ENCODE measurements at regions not wholly inside any gene's neighbourhood (a gene's known extent, or its start where the extent isn't known, plus 50 kb on each side); places are given as distances from the start of the nearest gene placed in this dataset.

DNA sequence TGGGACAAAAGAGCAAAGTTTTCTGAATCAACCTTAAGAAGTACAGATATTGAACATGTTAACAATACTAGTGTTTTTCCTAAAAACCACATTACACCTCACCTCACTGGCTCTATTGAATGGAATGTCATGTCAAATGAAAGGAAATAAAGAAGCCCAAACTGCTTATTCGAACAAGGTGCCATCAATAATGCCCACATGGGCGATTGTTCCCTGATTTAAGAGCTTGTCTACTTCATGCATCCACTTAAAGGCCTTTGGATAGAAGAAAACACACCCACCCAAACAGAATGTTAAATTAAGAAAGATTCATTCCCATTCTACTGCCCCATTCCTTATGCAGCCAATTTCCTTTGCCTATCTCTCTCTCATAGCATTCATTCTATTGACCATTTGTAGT, 118.5 kb upstream of the PAQR3 start:
- H3K27ac Mint-ChIP-seq = no peak overlapping the region
- Histone ChIP-seq H3K4me3 (ENCODE audit: low read length) (no peak overlapping the region), H3K4me1 (ENCODE audit: insufficient read depth, low read length) (no peaks in the 10 kb centered on the region), H3K36me3 (ENCODE audit: insufficient read depth, low read length) (no peaks in the 10 kb centered on the region), H3K9me3 (ENCODE audit: control insufficient read depth in 1 of 2, insufficient read depth in 1 of 2, low read length in 2 of 2) (no peaks in the 10 kb centered on the region), H3K27me3 (ENCODE audit: control insufficient read depth in 1 of 2, insufficient read depth in 2 of 2, low read length in 2 of 2) (no peaks in the 10 kb centered on the region), H3K27ac (ENCODE audit: low read depth in 1 of 2, low read length in 2 of 2) (no peak overlapping the region)
- intact Hi-C loops (cut with DNase I, micrococcal nuclease) = no loop called here
- POLR2A ChIA-PET = no interaction called here
- peaks cover 2% of the 10 kb centered on the region for H3K9me3 Mint-ChIP-seq
- H3K4me3 Mint-ChIP-seq = no peak overlapping the region
- CTCF ChIA-PET = no interaction called here
- H3K36me3 Mint-ChIP-seq (ENCODE audit: low read depth) = no peaks in the 10 kb centered on the region
- no peaks in the 10 kb centered on the region for H3K4me1 Mint-ChIP-seq (ENCODE audit: low read depth)
- TF ChIP-seq, protein P1, sequence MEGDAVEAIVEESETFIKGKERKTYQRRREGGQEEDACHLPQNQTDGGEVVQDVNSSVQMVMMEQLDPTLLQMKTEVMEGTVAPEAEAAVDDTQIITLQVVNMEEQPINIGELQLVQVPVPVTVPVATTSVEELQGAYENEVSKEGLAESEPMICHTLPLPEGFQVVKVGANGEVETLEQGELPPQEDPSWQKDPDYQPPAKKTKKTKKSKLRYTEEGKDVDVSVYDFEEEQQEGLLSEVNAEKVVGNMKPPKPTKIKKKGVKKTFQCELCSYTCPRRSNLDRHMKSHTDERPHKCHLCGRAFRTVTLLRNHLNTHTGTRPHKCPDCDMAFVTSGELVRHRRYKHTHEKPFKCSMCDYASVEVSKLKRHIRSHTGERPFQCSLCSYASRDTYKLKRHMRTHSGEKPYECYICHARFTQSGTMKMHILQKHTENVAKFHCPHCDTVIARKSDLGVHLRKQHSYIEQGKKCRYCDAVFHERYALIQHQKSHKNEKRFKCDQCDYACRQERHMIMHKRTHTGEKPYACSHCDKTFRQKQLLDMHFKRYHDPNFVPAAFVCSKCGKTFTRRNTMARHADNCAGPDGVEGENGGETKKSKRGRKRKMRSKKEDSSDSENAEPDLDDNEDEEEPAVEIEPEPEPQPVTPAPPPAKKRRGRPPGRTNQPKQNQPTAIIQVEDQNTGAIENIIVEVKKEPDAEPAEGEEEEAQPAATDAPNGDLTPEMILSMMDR (IDR thresholded peaks at IDR 0.05) = no peak
- H3K27me3 Mint-ChIP-seq = no peaks in the 10 kb centered on the region
- DNase-seq (no peak), ATAC-seq (ENCODE audit: poor library complexity) (no peak)

DNA sequence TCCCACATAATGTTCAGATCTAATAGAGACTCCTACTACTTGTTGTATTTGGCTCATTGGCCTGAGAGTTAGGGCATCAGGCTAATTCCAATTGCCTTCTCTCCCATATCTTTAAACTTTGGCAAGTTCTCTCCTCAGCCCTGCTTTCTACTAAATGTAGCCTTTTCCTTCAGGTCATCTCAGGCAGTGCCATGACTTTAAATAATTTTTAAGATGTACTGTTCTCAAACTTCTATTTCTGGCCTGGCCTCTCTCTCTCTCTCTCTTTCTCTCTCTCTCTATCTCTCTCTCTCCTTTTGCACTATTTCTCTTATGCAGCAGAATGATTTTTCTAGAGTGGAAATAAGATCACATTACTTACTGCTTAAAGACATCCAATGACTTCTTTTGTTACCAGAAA, 114.5 kb upstream of the PAQR3 start:
- TF ChIP-seq, protein P1 (IDR thresholded peaks at IDR 0.05) = no peak
- H3K4me1 Mint-ChIP-seq (ENCODE audit: low read depth) = no peaks in the 10 kb centered on the region
- no peaks in the 10 kb centered on the region for H3K9me3 Mint-ChIP-seq
- Histone ChIP-seq H3K36me3 (ENCODE audit: insufficient read depth, low read length) (no peaks in the 10 kb centered on the region), H3K4me1 (ENCODE audit: insufficient read depth, low read length) (no peaks in the 10 kb centered on the region), H3K9me3 (ENCODE audit: control insufficient read depth in 1 of 2, insufficient read depth in 1 of 2, low read length in 2 of 2) (no peaks in the 10 kb centered on the region), H3K27ac (ENCODE audit: low read depth in 1 of 2, low read length in 2 of 2) (no peak overlapping the region), H3K27me3 (ENCODE audit: control insufficient read depth in 1 of 2, insufficient read depth in 2 of 2, low read length in 2 of 2) (no peaks in the 10 kb centered on the region), H3K4me3 (ENCODE audit: low read length) (no peak overlapping the region)
- no peak for DNase-seq
- intact Hi-C loops (cut with DNase I, micrococcal nuclease) = no loop called here
- H3K36me3 Mint-ChIP-seq (ENCODE audit: low read depth) = no peaks in the 10 kb centered on the region
- ATAC-seq (ENCODE audit: poor library complexity) = no peak
- no peaks in the 10 kb centered on the region for H3K27me3 Mint-ChIP-seq
- POLR2A ChIA-PET = no interaction called here
- H3K4me3 Mint-ChIP-seq = no peak overlapping the region
- CTCF ChIA-PET = no interaction called here
- H3K27ac Mint-ChIP-seq = no peak overlapping the region

DNA sequence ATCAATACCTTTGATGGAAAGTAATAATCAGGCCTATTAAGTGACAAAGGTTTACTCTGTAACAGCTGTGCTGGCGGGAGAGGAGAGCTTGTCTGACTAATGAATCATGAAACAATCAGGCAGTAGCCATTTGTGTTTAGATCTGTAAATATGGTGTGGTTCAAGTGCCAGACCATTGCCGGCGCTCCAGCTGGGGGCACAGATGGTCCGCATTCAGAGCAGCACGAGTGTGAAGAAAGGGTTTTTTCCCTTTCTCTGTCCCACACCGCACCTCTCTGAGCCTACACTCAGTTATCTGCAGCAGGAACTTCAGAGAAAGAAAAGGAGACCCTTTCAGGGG, 111.3 kb upstream of the PAQR3 start:
- CTCF ChIA-PET = interaction anchor here (1.3 kb wide), 1 partner anchor 12 kb away, joined by 3 read pairs; no protein-coding TSS in a partner anchor
- Histone ChIP-seq H3K27ac (ENCODE audit: low read depth in 1 of 2, low read length in 2 of 2) (no peak overlapping the region), H3K27me3 (ENCODE audit: control insufficient read depth in 1 of 2, insufficient read depth in 2 of 2, low read length in 2 of 2) (no peaks in the 10 kb centered on the region), H3K36me3 (ENCODE audit: insufficient read depth, low read length) (no peaks in the 10 kb centered on the region), H3K4me3 (ENCODE audit: low read length) (no peak overlapping the region), H3K9me3 (ENCODE audit: control insufficient read depth in 1 of 2, insufficient read depth in 1 of 2, low read length in 2 of 2) (no peaks in the 10 kb centered on the region), H3K4me1 (ENCODE audit: insufficient read depth, low read length) (no peaks in the 10 kb centered on the region)
- Mint-ChIP-seq H3K9me3 (no peaks in the 10 kb centered on the region), H3K27ac (no peak overlapping the region), H3K27me3 (no peaks in the 10 kb centered on the region), H3K4me3 (no peak overlapping the region), H3K4me1 (ENCODE audit: low read depth) (no peaks in the 10 kb centered on the region), H3K36me3 (ENCODE audit: low read depth) (no peaks in the 10 kb centered on the region)
- POLR2A ChIA-PET = no interaction called here
- no peak for DNase-seq
- intact Hi-C loops (cut with DNase I, micrococcal nuclease) = no loop called here
- TF ChIP-seq, protein P1 (IDR thresholded peaks at IDR 0.05) = no peak
- ATAC-seq (ENCODE audit: poor library complexity) = no peak
